ENCODE measurements at regions not wholly inside any gene's neighbourhood (a gene's known extent, or its start where the extent isn't known, plus 50 kb on each side); places are given as distances from the start of the nearest gene placed in this dataset.
A peak's percentile ranks its signal among the peaks of the same experiment; 100 is the strongest.

DNA sequence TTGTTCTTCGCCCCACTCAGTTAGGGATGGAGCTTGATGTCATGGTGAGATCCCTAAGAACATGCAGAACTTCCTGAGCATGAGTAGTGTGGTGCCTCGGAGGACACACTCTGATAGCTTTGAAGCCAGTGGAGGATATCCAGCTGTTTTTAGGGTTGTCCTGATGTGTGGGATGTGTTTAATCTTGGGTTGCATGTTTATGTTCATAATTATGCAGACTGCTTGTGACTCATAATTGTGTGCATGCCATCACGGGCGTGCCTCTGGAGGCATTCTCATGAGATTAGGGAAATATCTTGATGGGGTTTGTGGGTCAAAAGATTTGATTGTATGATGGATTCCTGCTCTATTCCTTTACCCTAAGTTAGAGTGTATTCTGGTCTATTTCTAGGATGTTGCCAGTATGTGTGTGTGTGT, 267.4 kb upstream of the PELI2 start:
- peak in 1 of 4 donors; percentile 63 for ATAC-seq
- intact Hi-C loops (cut with DNase I) = no loop called here
- no peak for DNase-seq
- WGBS, 4 donors = 67 to 88% (median 75%) methylated on average over 4 of the region's 4 CpGs
- peaks cover 0 to 3% (median 0%) of the 10 kb centered on the region in 12 donors for H3K9me3 ChIP-seq
- no peaks in the 10 kb centered on the region for H3K27me3 ChIP-seq
- TF ChIP-seq CTCF (IDR thresholded peaks at IDR 0.05) (no peak), POLR2A (IDR thresholded peaks at IDR 0.05) (no peak)
- H3K27ac ChIP-seq = no peak overlapping the region
- H3K36me3 ChIP-seq = no peaks in the 10 kb centered on the region
- H3K4me1 ChIP-seq = peaks cover 0 to 26% (median 9%) of the 10 kb centered on the region in 12 donors
- H3K4me3 ChIP-seq = no peak overlapping the region

GRCh38 chr14:55851301-55851700, 266.9 kb upstream of the PELI2 start:
- no peak for TF ChIP-seq POLR2A (IDR thresholded peaks at IDR 0.05)
- no peak for TF ChIP-seq CTCF (IDR thresholded peaks at IDR 0.05)
- WGBS, 4 donors = 38 to 52% (median 43%) methylated on average over 2 of the region's 2 CpGs
- no peak for DNase-seq
- intact Hi-C loops (cut with DNase I) = no loop called here
- H3K27ac ChIP-seq = no peak overlapping the region
- no peak overlapping the region for H3K4me3 ChIP-seq
- H3K9me3 ChIP-seq = no peaks in the 10 kb centered on the region
- ATAC-seq = peak in 3 of 4 donors; percentile 17 to 63 (median 27)
- H3K36me3 ChIP-seq = no peaks in the 10 kb centered on the region
- H3K4me1 ChIP-seq = peaks cover 0 to 26% (median 9%) of the 10 kb centered on the region in 12 donors
- H3K27me3 ChIP-seq = no peaks in the 10 kb centered on the region

- no peak overlapping the region for H3K27ac ChIP-seq
- H3K9me3 ChIP-seq = no peaks in the 10 kb centered on the region
- peak in 4 of 5 donors; percentile 27 to 66 (median 48) for DNase-seq
- no peaks in the 10 kb centered on the region for H3K36me3 ChIP-seq
- H3K4me1 ChIP-seq = peaks cover 0 to 23% (median 9%) of the 10 kb centered on the region in 12 donors
- H3K4me3 ChIP-seq = no peak overlapping the region
- ATAC-seq = peak; percentile 60 to 80 (median 70)
- no peak for TF ChIP-seq POLR2A (IDR thresholded peaks at IDR 0.05)
- no peak for TF ChIP-seq CTCF (IDR thresholded peaks at IDR 0.05)
- intact Hi-C loops (cut with DNase I) = no loop called here
- no peaks in the 10 kb centered on the region for H3K27me3 ChIP-seq
- WGBS, 4 donors = 48 to 58% (median 51%) methylated on average over 2 of the region's 2 CpGs
These were observed 266.2 kb upstream of the PELI2 start for GRCh38 chr14:55851961-55852360.

GRCh38 chr14:55855751-55856150, 262.5 kb upstream of the PELI2 start:
- no peak for DNase-seq
- H3K36me3 ChIP-seq = no peaks in the 10 kb centered on the region
- no peak overlapping the region for H3K27ac ChIP-seq
- TF ChIP-seq POLR2A (IDR thresholded peaks at IDR 0.05) (no peak), CTCF (IDR thresholded peaks at IDR 0.05) (no peak)
- no peak for ATAC-seq
- H3K4me1 ChIP-seq = peaks cover 0 to 17% (median 7%) of the 10 kb centered on the region in 12 donors
- H3K4me3 ChIP-seq = no peak overlapping the region
- intact Hi-C loops (cut with DNase I) = no loop called here
- WGBS, 4 donors = 63 to 76% (median 75%) methylated on average over 2 of the region's 2 CpGs
- peaks cover 0 to 21% (median 5%) of the 10 kb centered on the region in 12 donors for H3K9me3 ChIP-seq
- no peaks in the 10 kb centered on the region for H3K27me3 ChIP-seq
